CD4-positive, alpha-beta T cell (primary cell): ENCODE measurements at regions not wholly inside any gene's neighbourhood (a gene's known extent, or its start where the extent isn't known, plus 50 kb on each side); places are given as distances from the start of the nearest gene placed in this dataset.

ENCODE experiments used
- ATAC-seq: fragments of 200-7000 bp; cut with Tn5 transposase; one replicate; pipeline ENCODE4 v1.10.0; 2022; ENCODE audit warnings: mild to moderate bottlenecking; ENCODE audit not compliant: poor library complexity
- CTCF ChIA-PET: fragments of 350-600 bp; sonication (Branson Sonifier 250); formaldehyde crosslinking; loops from one replicate; lab custom pipeline; 2021; ENCODE audit warnings: antibody characterized with exemption, inconsistent platforms; lab: Charles Lee
- POLR2A ChIA-PET: fragments of 350-600 bp; sonication (Branson Sonifier 250); formaldehyde crosslinking; loops from one replicate; lab custom pipeline; 2021; ENCODE audit warnings: antibody characterized with exemption, inconsistent platforms; lab: Charles Lee
- DNase-seq, 14 experiments: peaks; one replicate each; pipeline ENCODE4 v3.0.0-alpha.2; 2013 to 2020; ENCODE audit warnings: mixed read lengths in 2 of 14
- H3K27ac ChIP-seq, 2 donors: one replicate each; pipeline versions ENCODE4 v1.5.1 to v1.7.0; 2013; ENCODE audit warnings: low read length in 2 of 2, low read depth in 1 of 2, mild to moderate bottlenecking in 1 of 2
- H3K27me3 ChIP-seq, 2 experiments: 1 replicate in 1 of 2; 2 replicates in 1 of 2; pipeline versions ENCODE4 v1.6.1 to v1.7.0; 2013; ENCODE audit warnings: low read length in 2 of 2, control low read depth in 1 of 2, mild to moderate bottlenecking in 1 of 2, moderate library complexity in 1 of 2; ENCODE audit not compliant: insufficient read depth in 2 of 2, control insufficient read depth in 1 of 2
- H3K36me3 ChIP-seq: one replicate; pipeline ENCODE4 v1.6.1; 2013; ENCODE audit warnings: low read length, control low read depth; ENCODE audit not compliant: insufficient read depth
- H3K4me1 ChIP-seq: one replicate; pipeline ENCODE4 v1.6.1; 2013; ENCODE audit warnings: low read length, control low read depth; ENCODE audit not compliant: insufficient read depth
- H3K4me3 ChIP-seq: one replicate; pipeline ENCODE4 v1.5.1; 2013; ENCODE audit warnings: mild to moderate bottlenecking, low read length, moderate library complexity
- H3K9me3 ChIP-seq, 2 experiments: 1 replicate in 1 of 2; 2 replicates in 1 of 2; pipeline versions ENCODE4 v1.6.1 to v1.7.0; 2013; ENCODE audit warnings: low read length in 2 of 2, mild to moderate bottlenecking in 2 of 2, control low read depth in 1 of 2, moderate library complexity in 1 of 2; ENCODE audit not compliant: control insufficient read depth in 1 of 2, insufficient read depth in 1 of 2
- H3K27ac Mint-ChIP-seq: one replicate; pipeline ENCODE4 v1.8.0; 2020; ENCODE audit warnings: mixed read lengths
- H3K27me3 Mint-ChIP-seq: one replicate; pipeline ENCODE4 v1.8.0; 2021; ENCODE audit warnings: mixed read lengths
- H3K36me3 Mint-ChIP-seq: one replicate; pipeline ENCODE4 v1.8.0; 2021; ENCODE audit warnings: low read depth, mixed read lengths
- H3K4me1 Mint-ChIP-seq: one replicate; pipeline ENCODE4 v1.8.0; 2021; ENCODE audit warnings: low read depth, mixed read lengths
- H3K4me3 Mint-ChIP-seq: one replicate; pipeline ENCODE4 v1.8.0; 2020; ENCODE audit warnings: mild to moderate bottlenecking, mixed read lengths
- H3K9me3 Mint-ChIP-seq: one replicate; pipeline ENCODE4 v1.8.0; 2020; ENCODE audit warnings: mixed read lengths
- intact Hi-C, 2 experiments: fragments of 100-400 bp; cut with DNase I in 1 of 2; cut with micrococcal nuclease in 1 of 2; formaldehyde crosslinking; loops; one replicate each; pipeline versions ENCODE4 v1.15.1 to v1.9.0; 2023 to 2025; cut with DNase I, micrococcal nuclease
- TF ChIP-seq, protein P1 (sequence below): fragments of 200-600 bp; IDR thresholded peaks from one replicate; pipeline ENCODE4 v1.8.0; 2022; ENCODE audit warnings: antibody characterized with exemption, mild to moderate bottlenecking

DNA sequence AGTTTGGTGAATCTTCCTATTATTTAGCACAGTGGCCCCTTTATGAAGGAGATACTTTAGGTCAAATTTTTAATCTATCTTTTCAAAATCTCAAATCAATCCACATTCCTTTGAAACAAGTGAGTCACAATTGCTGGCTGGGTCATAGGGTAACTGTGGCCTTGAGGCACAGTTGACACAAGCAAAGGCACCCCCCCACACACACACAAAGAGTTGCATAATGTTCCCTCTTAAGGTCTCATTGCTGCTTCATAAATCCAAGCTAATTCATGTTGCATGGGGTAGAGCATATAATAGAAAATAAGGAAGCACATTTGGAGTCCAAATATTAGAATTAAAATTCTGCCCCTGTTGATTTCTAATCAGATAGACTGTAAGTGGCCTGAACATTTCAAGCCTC lies 171.5 kb downstream of the DLEU7 start:
- H3K27me3 ChIP-seq: no peaks in the 10 kb centered on the region
- Mint-ChIP-seq H3K36me3 (no peaks in the 10 kb centered on the region), H3K9me3 (no peaks in the 10 kb centered on the region), H3K4me1 (no peaks in the 10 kb centered on the region), H3K27ac (no peak overlapping the region), H3K4me3 (no peak overlapping the region), H3K27me3 (no peaks in the 10 kb centered on the region)
- intact Hi-C loops: no loop called here
- no peak for DNase-seq
- no peaks in the 10 kb centered on the region for H3K36me3 ChIP-seq
- H3K4me3 ChIP-seq: no peak overlapping the region
- no peaks in the 10 kb centered on the region for H3K9me3 ChIP-seq
- H3K4me1 ChIP-seq: no peaks in the 10 kb centered on the region
- POLR2A ChIA-PET: no interaction called here
- no peak for ATAC-seq
- TF ChIP-seq, protein P1, sequence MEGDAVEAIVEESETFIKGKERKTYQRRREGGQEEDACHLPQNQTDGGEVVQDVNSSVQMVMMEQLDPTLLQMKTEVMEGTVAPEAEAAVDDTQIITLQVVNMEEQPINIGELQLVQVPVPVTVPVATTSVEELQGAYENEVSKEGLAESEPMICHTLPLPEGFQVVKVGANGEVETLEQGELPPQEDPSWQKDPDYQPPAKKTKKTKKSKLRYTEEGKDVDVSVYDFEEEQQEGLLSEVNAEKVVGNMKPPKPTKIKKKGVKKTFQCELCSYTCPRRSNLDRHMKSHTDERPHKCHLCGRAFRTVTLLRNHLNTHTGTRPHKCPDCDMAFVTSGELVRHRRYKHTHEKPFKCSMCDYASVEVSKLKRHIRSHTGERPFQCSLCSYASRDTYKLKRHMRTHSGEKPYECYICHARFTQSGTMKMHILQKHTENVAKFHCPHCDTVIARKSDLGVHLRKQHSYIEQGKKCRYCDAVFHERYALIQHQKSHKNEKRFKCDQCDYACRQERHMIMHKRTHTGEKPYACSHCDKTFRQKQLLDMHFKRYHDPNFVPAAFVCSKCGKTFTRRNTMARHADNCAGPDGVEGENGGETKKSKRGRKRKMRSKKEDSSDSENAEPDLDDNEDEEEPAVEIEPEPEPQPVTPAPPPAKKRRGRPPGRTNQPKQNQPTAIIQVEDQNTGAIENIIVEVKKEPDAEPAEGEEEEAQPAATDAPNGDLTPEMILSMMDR: no peak
- CTCF ChIA-PET: no interaction called here
- H3K27ac ChIP-seq: no peak overlapping the region

DNA sequence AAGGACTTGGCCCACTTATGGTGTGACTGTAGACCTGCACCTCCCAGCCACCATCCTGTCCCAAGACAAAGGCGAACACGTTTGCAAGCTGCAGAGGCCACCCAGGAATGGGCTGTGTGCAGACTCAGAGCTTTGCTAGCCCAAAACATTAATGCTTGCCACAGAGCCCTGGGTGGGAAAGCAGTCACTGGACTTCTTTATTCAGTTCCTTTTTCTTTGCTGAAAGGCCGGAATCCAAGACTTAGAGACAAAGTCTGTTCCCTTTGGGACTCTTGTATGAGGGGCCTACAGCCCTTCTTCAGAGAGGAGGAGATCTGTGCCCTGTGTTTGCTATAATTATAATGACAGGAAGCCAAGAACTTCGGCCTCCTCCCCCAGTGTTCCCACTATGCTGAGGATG lies 167.8 kb downstream of the DLEU7 start:
- POLR2A ChIA-PET: no interaction called here
- Histone ChIP-seq H3K27ac (no peak overlapping the region), H3K4me1 (no peaks in the 10 kb centered on the region), H3K4me3 (no peak overlapping the region), H3K36me3 (no peaks in the 10 kb centered on the region), H3K9me3 (no peaks in the 10 kb centered on the region), H3K27me3 (no peaks in the 10 kb centered on the region)
- H3K4me3 Mint-ChIP-seq: no peak overlapping the region
- H3K36me3 Mint-ChIP-seq: no peaks in the 10 kb centered on the region
- ATAC-seq (no peak), DNase-seq (no peak)
- no peaks in the 10 kb centered on the region for H3K27me3 Mint-ChIP-seq
- CTCF ChIA-PET: no interaction called here
- no peaks in the 10 kb centered on the region for H3K9me3 Mint-ChIP-seq
- intact Hi-C loops: no loop called here
- TF ChIP-seq, protein P1: no peak
- no peak overlapping the region for H3K27ac Mint-ChIP-seq
- H3K4me1 Mint-ChIP-seq: no peaks in the 10 kb centered on the region

DNA sequence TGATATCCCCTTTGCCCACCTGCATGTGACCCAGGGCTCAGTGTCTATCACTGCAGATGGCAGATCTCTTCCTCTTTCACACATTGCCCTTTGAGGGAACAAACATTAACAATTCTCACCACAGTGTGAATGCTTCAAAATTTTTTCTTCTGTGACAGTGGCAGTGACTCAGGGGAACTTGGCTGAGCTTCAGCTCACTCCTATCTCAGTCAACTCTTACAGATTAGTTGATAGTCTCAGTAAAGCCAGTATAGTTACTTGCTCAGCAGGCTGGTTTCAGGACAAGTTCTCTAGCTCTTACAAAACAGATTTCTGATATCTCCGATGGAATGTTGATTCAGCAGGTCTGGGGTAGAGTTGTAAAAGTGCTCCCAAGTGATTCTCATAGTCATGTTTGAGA lies 166.9 kb downstream of the DLEU7 start:
- DNase-seq (peak in 3 of 14 experiments; percentile 9 to 54 (median 10)), ATAC-seq (no peak)
- H3K27me3 Mint-ChIP-seq: no peaks in the 10 kb centered on the region
- no peak overlapping the region for H3K4me3 Mint-ChIP-seq
- Histone ChIP-seq H3K27ac (no peak overlapping the region), H3K9me3 (no peaks in the 10 kb centered on the region), H3K4me3 (no peak overlapping the region), H3K36me3 (no peaks in the 10 kb centered on the region), H3K27me3 (no peaks in the 10 kb centered on the region), H3K4me1 (no peaks in the 10 kb centered on the region)
- no peak overlapping the region for H3K27ac Mint-ChIP-seq
- TF ChIP-seq, protein P1: no peak
- H3K4me1 Mint-ChIP-seq: no peaks in the 10 kb centered on the region
- no peaks in the 10 kb centered on the region for H3K36me3 Mint-ChIP-seq
- ChIA-PET CTCF (no interaction called here), POLR2A (no interaction called here)
- intact Hi-C loops: no loop called here
- H3K9me3 Mint-ChIP-seq: no peaks in the 10 kb centered on the region
